Tibial nerve (tissue), 4 donors: ENCODE measurements at regions not wholly inside any gene's neighbourhood (a gene's known extent, or its start where the extent isn't known, plus 50 kb on each side); places are given as distances from the start of the nearest gene placed in this dataset.

Experiments
- CTCF ChIP-seq, 5 experiments: fragments of 200-600 bp in 3 of 5; fragments of 450-650 bp in 2 of 5; sonication (generic) in 3 of 5; IDR thresholded peaks; one replicate each; pipeline ENCODE4 v1.5.1; 2016 to 2019; ENCODE audit warnings: antibody characterized with exemption in 5 of 5, mild to moderate bottlenecking in 3 of 5, moderate library complexity in 2 of 5
- EP300 ChIP-seq, 2 donors: sonication (generic); formaldehyde crosslinking; IDR thresholded peaks; one replicate each; pipeline ENCODE4 v1.6.1; 2017; ENCODE audit warnings: antibody characterized with exemption in 2 of 2, mild to moderate bottlenecking in 1 of 2

GRCh38 chr4:163070023-163070422 is 96.7 kb downstream of the NAF1 start:
- no peak for TF ChIP-seq CTCF (IDR thresholded peaks at IDR 0.05)
- no peak for TF ChIP-seq EP300 (IDR thresholded peaks at IDR 0.05)
